Mucosa of stomach (tissue), 1 donor: ENCODE measurements at regions not wholly inside any gene's neighbourhood (a gene's known extent, or its start where the extent isn't known, plus 50 kb on each side); places are given as distances from the start of the nearest gene placed in this dataset.

ENCODE experiments used
- H3K27me3 ChIP-seq: one replicate; pipeline ENCODE4 v1.7.0; 2013; ENCODE audit warnings: mild to moderate bottlenecking, low read length; ENCODE audit not compliant: control insufficient read depth, insufficient read depth
- H3K36me3 ChIP-seq: one replicate; pipeline ENCODE4 v1.7.0; 2013; ENCODE audit warnings: low read length; ENCODE audit not compliant: control insufficient read depth, insufficient read depth
- H3K4me1 ChIP-seq: one replicate; pipeline ENCODE4 v1.7.0; 2013; ENCODE audit warnings: mild to moderate bottlenecking, low read length; ENCODE audit not compliant: control insufficient read depth, insufficient read depth
- H3K4me3 ChIP-seq: one replicate; pipeline ENCODE4 v1.7.0; 2013; ENCODE audit warnings: low read length
- H3K9ac ChIP-seq: one replicate; pipeline ENCODE4 v1.7.0; 2013; ENCODE audit warnings: mild to moderate bottlenecking, low read length, moderate library complexity
- H3K9me3 ChIP-seq: one replicate; pipeline ENCODE4 v1.7.0; 2013; ENCODE audit warnings: mild to moderate bottlenecking, low read length, moderate library complexity; ENCODE audit not compliant: control insufficient read depth
- donor health status: Pancreatic carcinoma.

DNA sequence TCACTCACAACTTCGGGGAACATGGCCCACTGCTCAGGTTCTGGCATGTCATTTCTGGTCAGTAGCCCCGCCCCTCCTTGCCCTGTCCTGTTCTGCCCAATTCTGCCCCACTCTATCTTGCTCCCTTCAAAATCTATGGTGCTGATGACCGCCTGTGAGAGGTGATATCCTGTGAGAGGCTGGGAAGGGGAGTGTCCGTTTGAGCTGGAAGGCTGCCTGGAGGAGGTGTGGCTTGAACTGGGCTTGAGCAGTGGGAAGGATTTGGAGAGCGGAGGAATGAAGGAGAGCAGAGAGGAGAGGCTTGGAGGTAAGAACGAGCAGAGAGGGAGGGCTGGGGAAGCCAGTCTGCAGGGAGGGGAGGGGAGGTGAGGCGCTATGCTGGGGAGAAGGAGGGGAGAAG, 145.3 kb downstream of the RPS24 start:
- Histone ChIP-seq H3K9ac (no peak overlapping the region), H3K27me3 (peaks cover 16% of the 10 kb centered on the region), H3K9me3 (no peaks in the 10 kb centered on the region), H3K4me1 (no peaks in the 10 kb centered on the region), H3K36me3 (no peaks in the 10 kb centered on the region), H3K4me3 (no peak overlapping the region)

DNA sequence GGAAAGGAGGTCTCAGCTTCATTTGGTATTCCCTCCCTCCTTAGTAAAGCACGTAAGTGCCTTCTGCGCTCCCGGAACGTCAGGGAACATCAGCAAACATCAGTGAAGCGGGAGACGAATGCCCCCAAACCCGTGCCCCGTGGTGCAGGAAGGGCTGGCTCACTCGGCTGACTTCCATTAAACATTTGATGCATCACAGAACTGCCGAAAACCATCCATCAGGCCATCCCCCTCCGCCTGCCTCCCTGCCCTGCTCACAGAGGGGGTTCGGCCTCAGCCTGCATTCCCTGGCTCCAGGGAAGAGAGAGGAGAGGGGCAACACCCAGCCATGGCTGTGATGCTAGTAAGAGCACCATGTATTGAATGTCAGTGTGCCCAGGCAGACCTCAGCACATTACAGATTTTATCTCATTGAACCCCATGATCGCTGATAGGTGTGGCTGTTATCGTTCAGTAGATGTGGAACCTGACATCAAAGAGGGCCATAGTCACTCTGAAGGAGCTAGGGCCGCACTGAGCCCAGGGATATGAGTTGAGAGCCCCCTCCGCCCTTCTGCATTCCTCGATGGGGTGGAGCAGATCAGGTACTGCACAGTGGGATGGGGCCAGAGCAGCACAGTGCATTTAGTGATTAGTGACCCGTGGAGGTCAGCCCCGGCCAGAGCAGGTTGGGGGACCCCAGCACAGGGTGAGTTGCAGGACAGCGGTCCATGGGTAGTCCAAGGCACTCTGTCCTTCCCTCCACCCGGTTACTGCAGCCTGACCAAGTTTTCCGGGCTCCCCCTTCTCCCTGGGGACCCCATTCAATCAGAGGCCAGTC, 146.4 kb downstream of the RPS24 start:
- Histone ChIP-seq H3K4me3 (no peak overlapping the region), H3K9ac (no peak overlapping the region), H3K9me3 (no peaks in the 10 kb centered on the region), H3K4me1 (no peaks in the 10 kb centered on the region), H3K27me3 (peaks cover 16% of the 10 kb centered on the region), H3K36me3 (no peaks in the 10 kb centered on the region)

- Histone ChIP-seq H3K9ac (no peak overlapping the region), H3K9me3 (no peaks in the 10 kb centered on the region), H3K4me1 (no peaks in the 10 kb centered on the region), H3K27me3 (peaks cover 16% of the 10 kb centered on the region), H3K4me3 (no peak overlapping the region), H3K36me3 (no peaks in the 10 kb centered on the region)
Measured at GRCh38 chr10:78181381-78182055, 147.9 kb downstream of the RPS24 start.

- Histone ChIP-seq H3K9me3 (no peaks in the 10 kb centered on the region), H3K9ac (no peak overlapping the region), H3K4me3 (no peak overlapping the region), H3K36me3 (no peaks in the 10 kb centered on the region), H3K4me1 (no peaks in the 10 kb centered on the region), H3K27me3 (peaks cover 16% of the 10 kb centered on the region)
Measured at GRCh38 chr10:78182841-78183240, 149.2 kb downstream of the RPS24 start.

DNA sequence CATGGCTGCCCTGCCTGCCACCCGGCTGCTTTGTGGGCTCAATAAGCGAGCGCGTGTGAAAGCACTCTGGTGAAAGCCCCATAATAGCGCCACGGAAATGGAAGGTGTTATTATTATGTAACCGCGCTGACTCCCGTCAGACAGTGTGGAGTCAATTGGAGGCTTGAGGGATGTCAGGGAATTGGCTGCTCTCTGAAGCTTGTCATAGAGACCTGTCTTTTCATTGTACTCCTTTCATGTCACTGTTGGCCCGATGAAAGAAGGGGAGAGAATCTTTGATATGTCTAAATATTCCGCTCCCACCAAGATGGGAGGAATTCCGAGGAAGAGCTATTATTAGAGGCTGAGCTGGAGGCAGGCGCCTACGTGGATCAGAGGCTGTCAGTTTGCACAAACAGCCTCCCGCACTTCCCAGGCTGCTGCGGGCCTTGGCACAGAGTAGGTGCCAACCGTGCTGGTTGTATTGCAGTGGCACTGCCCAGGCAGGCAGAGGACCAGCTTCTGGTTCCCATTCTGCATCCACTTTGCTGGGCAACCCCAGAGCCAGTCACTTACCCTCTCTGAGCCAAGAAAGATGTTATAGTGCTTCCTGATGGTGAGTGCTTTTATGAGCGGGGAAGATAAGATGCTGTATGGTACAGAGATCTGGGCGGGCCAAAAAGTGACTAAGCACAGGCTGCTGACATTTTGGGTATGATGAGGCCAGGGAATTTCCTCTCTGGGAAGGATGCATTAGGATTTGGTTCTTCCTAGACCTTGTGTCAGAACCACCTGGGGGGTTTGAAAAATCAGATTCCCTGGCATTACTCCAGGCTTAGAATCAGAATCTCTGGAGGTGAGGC, 151.4 kb downstream of the RPS24 start:
- H3K36me3 ChIP-seq, result no peaks in the 10 kb centered on the region
- H3K9ac ChIP-seq, result no peak overlapping the region
- no peaks in the 10 kb centered on the region for H3K9me3 ChIP-seq

GRCh38 chr10:78185693-78186055, 152.0 kb downstream of the RPS24 start:
- Histone ChIP-seq H3K4me1 (no peaks in the 10 kb centered on the region), H3K36me3 (no peaks in the 10 kb centered on the region), H3K9ac (no peak overlapping the region), H3K9me3 (no peaks in the 10 kb centered on the region), H3K4me3 (no peak overlapping the region), H3K27me3 (peaks cover 1% of the 10 kb centered on the region)

More for the DNA sequence above, 151.4 kb downstream of the RPS24 start:
- Histone ChIP-seq H3K4me1 (no peaks in the 10 kb centered on the region), H3K27me3 (peaks cover 5% of the 10 kb centered on the region), H3K4me3 (no peak overlapping the region)

DNA sequence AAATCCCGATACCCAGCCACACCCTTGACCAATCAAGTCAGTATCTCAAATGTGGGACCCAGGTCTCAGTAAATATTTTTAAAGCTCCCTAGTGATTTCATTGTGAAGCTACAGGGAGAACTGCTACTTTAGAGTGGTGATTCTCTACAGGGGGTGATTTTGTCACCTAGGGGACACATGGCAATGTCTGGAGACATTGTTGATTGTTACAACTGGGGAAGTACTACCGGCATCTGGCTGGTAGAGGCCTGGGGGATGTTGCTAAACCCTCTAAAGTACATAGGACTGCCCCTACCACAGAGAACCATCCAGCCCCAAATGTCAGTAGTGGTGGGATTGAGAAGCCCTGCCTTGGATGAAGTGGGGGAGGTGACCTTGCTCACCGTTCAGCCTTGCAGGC, 152.9 kb downstream of the RPS24 start:
- Histone ChIP-seq H3K9me3 (no peaks in the 10 kb centered on the region), H3K36me3 (no peaks in the 10 kb centered on the region), H3K4me1 (no peaks in the 10 kb centered on the region), H3K27me3 (no peaks in the 10 kb centered on the region), H3K9ac (no peak overlapping the region), H3K4me3 (no peak overlapping the region)

- no peak overlapping the region for H3K4me3 ChIP-seq
- no peaks in the 10 kb centered on the region for H3K9me3 ChIP-seq
- no peaks in the 10 kb centered on the region for H3K36me3 ChIP-seq
- no peak overlapping the region for H3K9ac ChIP-seq
- H3K27me3 ChIP-seq, result no peaks in the 10 kb centered on the region
- no peaks in the 10 kb centered on the region for H3K4me1 ChIP-seq
Measured at GRCh38 chr10:78187371-78187770, 153.7 kb downstream of the RPS24 start.

DNA sequence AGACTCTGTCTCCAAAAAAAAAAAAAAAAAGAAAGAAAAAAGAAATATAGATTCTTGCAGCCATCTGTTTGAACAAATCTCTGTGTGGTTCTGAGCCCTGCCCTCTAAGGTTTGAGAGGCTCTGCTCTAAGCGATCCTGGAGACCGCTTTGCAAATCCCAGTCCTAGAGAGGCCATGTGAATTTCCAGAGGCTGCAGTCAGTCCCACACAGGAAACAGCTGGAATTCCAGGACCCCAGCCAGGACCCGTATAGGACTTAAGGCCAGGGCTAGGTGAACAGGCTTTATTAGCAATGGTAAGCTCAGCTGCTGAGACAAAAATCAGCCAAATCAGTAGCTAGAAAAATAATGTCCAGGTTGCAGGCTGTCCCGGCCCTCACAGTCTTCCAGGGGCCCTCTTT, 154.8 kb downstream of the RPS24 start:
- H3K9me3 ChIP-seq, result no peaks in the 10 kb centered on the region
- no peaks in the 10 kb centered on the region for H3K4me1 ChIP-seq
- no peak overlapping the region for H3K4me3 ChIP-seq

DNA sequence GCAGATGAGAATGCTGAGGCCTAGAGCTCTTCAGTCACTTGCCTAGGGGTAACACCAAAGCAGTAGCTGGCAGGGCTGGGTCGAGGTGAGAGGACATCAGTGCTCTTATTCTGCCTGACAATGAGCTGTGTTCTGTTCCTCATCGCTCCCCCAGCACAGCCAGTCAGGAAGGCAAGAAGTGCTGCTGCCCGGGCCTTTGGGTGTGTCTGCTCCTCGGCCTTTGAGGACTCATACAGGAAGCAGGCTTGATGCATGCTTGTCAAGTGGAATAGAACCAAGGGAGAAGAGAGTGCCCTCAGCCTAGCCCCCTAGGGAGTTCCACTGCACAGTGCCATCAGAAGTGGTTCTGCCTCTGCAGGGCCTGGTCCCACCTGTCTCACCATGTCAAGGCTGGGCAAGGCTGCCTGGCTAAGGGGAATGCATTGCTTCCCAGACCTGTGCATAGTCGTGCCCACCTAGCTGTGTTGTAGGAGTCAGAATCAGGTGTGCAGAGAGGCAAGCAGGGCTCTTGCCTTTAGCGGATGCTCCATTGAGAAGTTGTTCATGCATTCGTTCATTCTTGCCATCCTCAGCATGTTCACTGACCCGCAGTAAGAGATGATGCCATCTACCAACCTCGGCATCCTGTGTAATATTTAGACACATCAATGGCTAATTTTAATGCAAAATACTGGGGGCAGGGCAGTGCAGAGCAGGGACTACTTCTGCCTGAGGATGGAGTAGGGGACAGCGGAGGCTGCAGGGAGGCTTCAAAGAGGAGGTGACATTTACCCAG, 156.6 kb downstream of the RPS24 start:
- Histone ChIP-seq H3K9ac (no peak overlapping the region), H3K4me3 (no peak overlapping the region), H3K9me3 (no peaks in the 10 kb centered on the region), H3K36me3 (no peaks in the 10 kb centered on the region), H3K4me1 (no peaks in the 10 kb centered on the region), H3K27me3 (peaks cover 3% of the 10 kb centered on the region)

More for the DNA sequence above, 154.8 kb downstream of the RPS24 start:
- Histone ChIP-seq H3K27me3 (no peaks in the 10 kb centered on the region), H3K36me3 (no peaks in the 10 kb centered on the region), H3K9ac (no peak overlapping the region)

- no peak overlapping the region for H3K4me3 ChIP-seq
- no peak overlapping the region for H3K9ac ChIP-seq
- no peaks in the 10 kb centered on the region for H3K9me3 ChIP-seq
- no peaks in the 10 kb centered on the region for H3K36me3 ChIP-seq
- H3K4me1 ChIP-seq, result no peaks in the 10 kb centered on the region
- H3K27me3 ChIP-seq, result peaks cover 4% of the 10 kb centered on the region
Measured at GRCh38 chr10:78191301-78191700, 157.6 kb downstream of the RPS24 start.
